H1 (cell line): ENCODE measurements at regions not wholly inside any gene's neighbourhood (a gene's known extent, or its start where the extent isn't known, plus 50 kb on each side); places are given as distances from the start of the nearest gene placed in this dataset.

ENCODE experiments used
- CTCF ChIA-PET: fragments of 300-600 bp; sonication (Branson Sonifier 250); formaldehyde crosslinking; loops from one replicate; lab custom pipeline; 2021; ENCODE audit not compliant: partially characterized antibody; lab: Charles Lee
- POLR2A ChIA-PET: fragments of 300-600 bp; sonication (Branson Sonifier 250); formaldehyde crosslinking; loops from one replicate; lab custom pipeline; 2021; ENCODE audit warnings: inconsistent platforms; ENCODE audit not compliant: partially characterized antibody; lab: Charles Lee
- DNase-seq, 2 experiments: peaks; one replicate each; pipeline versions ENCODE4 v3.0.0 to v3.0.0-alpha.2; 2010 to 2022; ENCODE audit warnings: low spot score in 2 of 2, low read depth in 1 of 2, mixed read lengths in 1 of 2
- FAIRE-seq: peaks from 2 replicates; lab custom pipeline; 2011; peaks lifted over from hg19 to GRCh38; lab: Jason Lieb, UNC
- H2AFZ ChIP-seq: 2 replicates; pipeline ENCODE4 v1.8.1; 2012; ENCODE audit warnings: low read length, inconsistent platforms
- H2AK5ac ChIP-seq: 2 replicates; pipeline ENCODE4 v1.6.1; 2013; ENCODE audit warnings: low read depth, low read length
- H2BK120ac ChIP-seq: replicated peaks from 2 replicates; pipeline ENCODE3; 2013; ENCODE audit warnings: low read depth, low read length, inconsistent platforms
- H2BK12ac ChIP-seq: 2 replicates; pipeline ENCODE4 v1.6.1; 2013; ENCODE audit warnings: low read depth, low read length
- H2BK15ac ChIP-seq: 2 replicates; pipeline ENCODE4 v1.6.1; 2013; ENCODE audit warnings: low read length
- H2BK20ac ChIP-seq: 2 replicates; pipeline ENCODE4 v1.6.1; 2013; ENCODE audit warnings: low read length
- H2BK5ac ChIP-seq: 2 replicates; pipeline ENCODE4 v1.6.1; 2013; ENCODE audit warnings: low read depth, low read length
- H3K14ac ChIP-seq: 2 replicates; pipeline ENCODE4 v1.6.1; 2013; ENCODE audit warnings: inconsistent platforms; ENCODE audit not compliant: insufficient read length
- H3K18ac ChIP-seq: 2 replicates; pipeline ENCODE4 v1.6.1; 2013; ENCODE audit warnings: low read length; ENCODE audit errors: extremely low read depth
- H3K23ac ChIP-seq: 2 replicates; pipeline ENCODE4 v1.6.1; 2013; ENCODE audit warnings: inconsistent platforms; ENCODE audit not compliant: insufficient read length
- H3K23me2 ChIP-seq: 2 replicates; pipeline ENCODE4 v1.6.1; 2013; ENCODE audit warnings: low read depth, low read length
- H3K27ac ChIP-seq: 2 replicates; pipeline ENCODE4 v1.6.1; 2011; ENCODE audit warnings: low read depth, low read length, inconsistent platforms
- H3K27me3 ChIP-seq, 4 experiments: replicated peaks in 1 of 4; 1 replicate in 1 of 4; 2 replicates in 3 of 4; pipeline versions ENCODE4 v1.6.1 to v1.8.1; 2011 to 2013; ENCODE audit warnings: low read length in 3 of 4, mild to moderate bottlenecking in 3 of 4, inconsistent platforms in 2 of 4, mixed read lengths in 2 of 4, moderate library complexity in 1 of 4; ENCODE audit not compliant: control insufficient read depth in 3 of 4, insufficient read depth in 3 of 4; ENCODE audit errors: extremely low read depth in 1 of 4
- H3K36me3 ChIP-seq, 4 experiments: 2 replicates each; pipeline versions ENCODE4 v1.6.1 to v1.8.1; 2011 to 2013; ENCODE audit warnings: mild to moderate bottlenecking in 4 of 4, low read length in 3 of 4, moderate library complexity in 2 of 4, control low read depth in 1 of 4, inconsistent platforms in 1 of 4; ENCODE audit not compliant: insufficient read depth in 4 of 4, control insufficient read depth in 2 of 4
- H3K4ac ChIP-seq: replicated peaks from 2 replicates; pipeline ENCODE3; 2013; ENCODE audit warnings: low read length, low read depth, mixed read lengths, inconsistent platforms; ENCODE audit not compliant: insufficient read length
- H3K4me1 ChIP-seq, 4 experiments: replicated peaks in 1 of 4; 1 replicate in 1 of 4; 2 replicates in 3 of 4; pipeline versions ENCODE4 v1.6.1 to v1.8.1; 2011 to 2013; ENCODE audit warnings: low read length in 3 of 4, inconsistent platforms in 2 of 4, mixed read lengths in 1 of 4; ENCODE audit not compliant: insufficient read depth in 4 of 4, control insufficient read depth in 3 of 4
- H3K4me2 ChIP-seq, 2 experiments: 2 replicates each; pipeline versions ENCODE4 v1.6.1 to v1.8.1; 2011 to 2013; ENCODE audit warnings: low read depth in 2 of 2, low read length in 2 of 2, control low read depth in 1 of 2, inconsistent platforms in 1 of 2, mild to moderate bottlenecking in 1 of 2; ENCODE audit not compliant: insufficient read depth in 1 of 2
- H3K4me3 ChIP-seq, 4 experiments: fragments of 200-600, 300-600 bp in 1 of 4; sonication (generic), shearing (Covaris generic), sonication (Bioruptor Twin) in 1 of 4; 2 replicates each; pipeline versions ENCODE4 v1.5.1 to v1.8.1; 2011 to 2016; ENCODE audit warnings: low read length in 4 of 4, low read depth in 3 of 4, control low read depth in 2 of 4, inconsistent platforms in 2 of 4, mild to moderate bottlenecking in 2 of 4, mixed read lengths in 1 of 4, moderate library complexity in 1 of 4; ENCODE audit not compliant: insufficient read depth in 2 of 4; ENCODE audit errors: extremely low read depth in 1 of 4
- H3K56ac ChIP-seq: replicated peaks from 2 replicates; pipeline ENCODE3; 2013; ENCODE audit warnings: low read depth, mild to moderate bottlenecking, mixed read lengths, low read length, inconsistent platforms; ENCODE audit not compliant: insufficient read length
- H3K79me1 ChIP-seq: 2 replicates; pipeline ENCODE4 v1.6.1; 2013; ENCODE audit warnings: low read depth, low read length, control low read depth
- H3K79me2 ChIP-seq, 2 experiments: 2 replicates each; pipeline versions ENCODE4 v1.6.1 to v1.8.1; 2012 to 2013; ENCODE audit warnings: low read length in 2 of 2, mild to moderate bottlenecking in 2 of 2, inconsistent platforms in 1 of 2; ENCODE audit not compliant: insufficient read depth in 2 of 2, control insufficient read depth in 1 of 2
- H3K9ac ChIP-seq, 4 experiments: replicated peaks in 1 of 4; 1 replicate in 1 of 4; 2 replicates in 3 of 4; pipeline versions ENCODE4 v1.6.1 to v1.8.1; 2011 to 2013; ENCODE audit warnings: low read depth in 3 of 4, low read length in 3 of 4, control low read depth in 2 of 4, mild to moderate bottlenecking in 2 of 4, moderate library complexity in 2 of 4, inconsistent platforms in 1 of 4; ENCODE audit errors: extremely low read depth in 1 of 4
- H3K9me3 ChIP-seq, 2 experiments: 2 replicates each; pipeline versions ENCODE4 v1.6.1 to v1.8.1; 2012 to 2013; ENCODE audit warnings: mild to moderate bottlenecking in 2 of 2, moderate library complexity in 2 of 2, control low read depth in 1 of 2, inconsistent platforms in 1 of 2, low read depth in 1 of 2, low read length in 1 of 2, mixed read lengths in 1 of 2; ENCODE audit not compliant: insufficient read depth in 2 of 2
- H4K20me1 ChIP-seq, 2 experiments: replicated peaks in 1 of 2; 2 replicates each; pipeline versions ENCODE3 to v1.8.1; 2011 to 2013; ENCODE audit warnings: inconsistent platforms in 2 of 2, low read length in 2 of 2, mild to moderate bottlenecking in 1 of 2; ENCODE audit not compliant: insufficient read depth in 2 of 2, control insufficient read depth in 1 of 2
- H4K5ac ChIP-seq: 2 replicates; pipeline ENCODE4 v1.6.1; 2013; ENCODE audit warnings: low read length, low read depth, mixed read lengths, inconsistent platforms; ENCODE audit not compliant: insufficient read length
- H4K8ac ChIP-seq: 2 replicates; pipeline ENCODE4 v1.8.0; 2013; ENCODE audit warnings: mild to moderate bottlenecking, moderate library complexity, low read length, inconsistent platforms; ENCODE audit not compliant: insufficient read depth; ENCODE audit errors: extremely low read depth
- H4K91ac ChIP-seq: replicated peaks from 2 replicates; pipeline ENCODE3; 2013; ENCODE audit warnings: low read length, mixed read lengths, inconsistent platforms; ENCODE audit not compliant: insufficient read length
- ASH2L ChIP-seq: fragments of 200-600, 300-600 bp; sonication (generic); IDR thresholded peaks from one replicate; pipeline ENCODE4 v1.7.1; 2017; ENCODE audit warnings: low read length
- CBX5 ChIP-seq: fragments of 300-800, 300-1000 bp; sonication (generic); IDR thresholded peaks from 2 replicates; pipeline ENCODE4 v1.7.1; 2016; ENCODE audit warnings: antibody characterized with exemption, low read length, low read depth
- E2F6 ChIP-seq: IDR thresholded peaks from 2 replicates; pipeline ENCODE4 v1.6.1; 2012; ENCODE audit warnings: inconsistent platforms
- KDM1A ChIP-seq: fragments of 200-600, 300-600 bp; sonication (generic); IDR thresholded peaks from 2 replicates; pipeline ENCODE4 v1.7.1; 2016; ENCODE audit warnings: mild to moderate bottlenecking, low read length, borderline replicate concordance
- KDM4A ChIP-seq: IDR thresholded peaks from one replicate; pipeline ENCODE4 v1.7.1; 2012; ENCODE audit warnings: low read depth, mild to moderate bottlenecking, moderate library complexity, low read length, inconsistent platforms; ENCODE audit not compliant: severe bottlenecking
- NRF1 ChIP-seq: IDR thresholded peaks from 2 replicates; pipeline ENCODE4 v1.6.1; 2011; ENCODE audit warnings: mild to moderate bottlenecking, low read depth, low read length, improper control_type of control experiment
- POU5F1 ChIP-seq: IDR thresholded peaks from 2 replicates; pipeline ENCODE4 v1.6.1; 2011; ENCODE audit warnings: low read depth, mild to moderate bottlenecking, low read length, moderate library complexity
- RBBP5 ChIP-seq: IDR thresholded peaks from 2 replicates; pipeline ENCODE4 v1.7.1; 2012; ENCODE audit warnings: low read depth, mild to moderate bottlenecking, inconsistent platforms, low read length, moderate library complexity, borderline replicate concordance
- RXRA ChIP-seq: IDR thresholded peaks from 2 replicates; pipeline ENCODE4 v1.6.1; 2011; ENCODE audit warnings: low read depth, mild to moderate bottlenecking, low read length, moderate library complexity; ENCODE audit not compliant: insufficient read depth
- SAP30 ChIP-seq: fragments of 300-600 bp; sonication (generic); IDR thresholded peaks from 2 replicates; pipeline ENCODE4 v1.7.1; 2012; ENCODE audit warnings: low read length, moderate library complexity, mild to moderate bottlenecking, inconsistent platforms; ENCODE audit not compliant: insufficient read depth, insufficient replicate concordance
- SIX5 ChIP-seq: IDR thresholded peaks from 2 replicates; pipeline ENCODE4 v1.6.1; 2011; ENCODE audit warnings: mild to moderate bottlenecking, low read depth, low read length
- SP1 ChIP-seq: IDR thresholded peaks from 2 replicates; pipeline ENCODE4 v1.6.1; 2011; ENCODE audit warnings: low read depth, low read length
- SRF ChIP-seq: IDR thresholded peaks from 2 replicates; pipeline ENCODE4 v1.6.1; 2011; ENCODE audit warnings: mild to moderate bottlenecking, low read depth, low read length, moderate library complexity
- TCF12 ChIP-seq: IDR thresholded peaks from 2 replicates; pipeline ENCODE4 v1.6.1; 2011; ENCODE audit warnings: low read depth, mild to moderate bottlenecking, low read length
- TEAD4 ChIP-seq: IDR thresholded peaks from 2 replicates; pipeline ENCODE4 v1.6.1; 2012; ENCODE audit warnings: low read depth, low read length, inconsistent platforms, mixed read lengths
- ZNF274 ChIP-seq: IDR thresholded peaks from 2 replicates; pipeline ENCODE4 v1.7.0; 2012; ENCODE audit warnings: low read length, borderline replicate concordance; ENCODE audit errors: extremely low read depth
- WGBS, 2 experiments: shearing (Covaris generic) in 1 of 2; methylation state at CpG; one replicate each; pipeline versions ENCODE4 v1.1.6 to v1.1.7; 2013 to 2015; ENCODE audit warnings: low lambda C conversion rate in 2 of 2, mixed read lengths in 2 of 2, inconsistent platforms in 1 of 2, low coverage in 1 of 2, missing lambda C conversion rate in 1 of 2; ENCODE audit not compliant: insufficient replicate concordance in 2 of 2, insufficient coverage in 1 of 2, insufficient read length in 1 of 2; ENCODE audit errors: extremely low coverage in 1 of 2, missing lambda C conversion rate in 1 of 2; 5-methylcytosine and 5-hydroxymethylcytosine counted together

- H3K4me3 ChIP-seq = no peak overlapping the region
- no peak overlapping the region for H3K14ac ChIP-seq
- ChIA-PET POLR2A (no interaction called here), CTCF (no interaction called here)
- no peaks in the 10 kb centered on the region for H3K36me3 ChIP-seq
- WGBS, 2 experiments = 92% methylated on average over 1 of the region's 1 CpG; no CpG with 5 or more reads in 1 of the 2 experiments
- H3K18ac ChIP-seq = no peak overlapping the region
- H3K23ac ChIP-seq = no peak overlapping the region
- H2BK20ac ChIP-seq = no peak overlapping the region
- peaks cover 0 to 7% (median 0%) of the 10 kb centered on the region in 4 experiments; a peak in 1 of 7 replicates for H3K4me1 ChIP-seq
- no peak overlapping the region for H2AFZ ChIP-seq
- no peaks in the 10 kb centered on the region for H3K23me2 ChIP-seq
- H2BK12ac ChIP-seq = no peak overlapping the region
- no peak overlapping the region for H4K5ac ChIP-seq
- H2BK120ac ChIP-seq = no peak overlapping the region
- no peak overlapping the region for H4K8ac ChIP-seq
- no peaks in the 10 kb centered on the region for H4K20me1 ChIP-seq
- H3K79me2 ChIP-seq = no peaks in the 10 kb centered on the region
- DNase-seq (no peak), FAIRE-seq (no peak)
- no peaks in the 10 kb centered on the region for H3K79me1 ChIP-seq
- no peak overlapping the region for H2BK5ac ChIP-seq
- H3K27me3 ChIP-seq = no peaks in the 10 kb centered on the region
- H3K27ac ChIP-seq = no peak overlapping the region
- no peak overlapping the region for H2AK5ac ChIP-seq
- no peak overlapping the region for H3K4ac ChIP-seq
- no peaks in the 10 kb centered on the region for H3K9me3 ChIP-seq
- no peak overlapping the region for H3K4me2 ChIP-seq
- H3K56ac ChIP-seq = no peak overlapping the region
- H2BK15ac ChIP-seq = no peak overlapping the region
- no peak overlapping the region for H3K9ac ChIP-seq
- no peak overlapping the region for H4K91ac ChIP-seq
- TF ChIP-seq RBBP5 (no peak), SIX5 (no peak), E2F6 (no peak), TCF12 (no peak), RXRA (no peak), ASH2L (no peak), POU5F1 (no peak), KDM1A (no peak), SRF (no peak), NRF1 (no peak), KDM4A (no peak), SP1 (no peak), CBX5 (no peak), TEAD4 (no peak), ZNF274 (no peak), SAP30 (no peak)
Observed at GRCh38 chr2:145855142-145855541, 1335.2 kb upstream of the ZEB2 start.
